Hematopoietic multipotent progenitor cell (in vitro differentiated cells): ENCODE measurements at regions not wholly inside any gene's neighbourhood (a gene's known extent, or its start where the extent isn't known, plus 50 kb on each side); places are given as distances from the start of the nearest gene placed in this dataset.
"Not testable (repeated sequence)": the region's sequence is repeated elsewhere in the genome, so short reads cannot be mapped to it uniquely, and the experiment has no call there.

Experiments
- DNase-seq, 3 donors: peaks; one replicate each; pipeline ENCODE4 v3.0.0-alpha.2; 2011 to 2015; ENCODE audit warnings: low read depth in 2 of 3, low spot score in 2 of 3

DNA sequence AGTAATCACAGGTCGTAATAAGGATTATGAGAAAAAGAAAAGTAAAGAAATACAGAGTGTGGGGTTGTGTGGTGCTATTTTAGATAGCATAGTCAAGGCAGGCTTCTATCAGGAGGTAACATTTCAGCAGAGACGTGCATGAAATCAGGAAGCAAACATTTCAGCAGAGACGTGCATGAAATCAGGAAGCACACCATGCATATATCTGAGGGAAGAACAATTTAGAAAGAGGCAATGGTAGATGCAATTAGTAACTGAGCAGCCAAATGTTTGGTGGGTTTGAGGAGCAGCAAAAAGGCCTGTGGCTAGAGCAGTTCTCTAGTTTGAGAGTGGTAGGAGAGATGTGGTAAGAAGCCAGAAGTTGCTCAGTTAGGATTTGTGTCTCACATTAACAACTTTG is 713.7 kb downstream of the ADCYAP1 start:
- no peak for DNase-seq

- no peak for DNase-seq
Measured at GRCh38 chr18:1619507-1619906, 714.8 kb downstream of the ADCYAP1 start.

GRCh38 chr18:1624612-1625011 is 719.9 kb downstream of the ADCYAP1 start:
- DNase-seq, result no peak

- DNase-seq, result no peak
Measured at GRCh38 chr18:1627494-1627893, 722.8 kb downstream of the ADCYAP1 start.

DNA sequence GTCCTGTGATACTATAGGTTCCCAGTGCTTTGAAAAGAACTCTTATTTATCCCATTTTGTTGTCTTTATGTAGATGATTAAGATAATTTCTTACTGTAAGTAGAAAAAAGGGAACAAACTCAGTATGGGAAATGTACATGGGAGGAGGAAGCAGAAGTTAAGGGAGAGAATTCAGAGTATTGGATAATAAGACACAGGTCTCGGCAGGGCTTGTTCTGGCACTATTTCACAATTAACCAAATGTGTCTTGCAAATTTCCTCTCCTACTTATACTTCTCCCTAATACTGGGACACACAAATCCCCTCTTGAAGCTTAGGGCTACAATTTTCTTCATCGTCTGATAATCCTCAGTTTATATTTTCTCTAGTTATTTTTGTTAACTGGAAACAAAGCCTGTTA is 744.0 kb downstream of the ADCYAP1 start:
- peak in 1 of 3 donors; percentile 5 for DNase-seq

GRCh38 chr18:1652018-1652417 is 747.3 kb downstream of the ADCYAP1 start:
- DNase-seq, result peak in 1 of 3 donors; percentile 21

DNA sequence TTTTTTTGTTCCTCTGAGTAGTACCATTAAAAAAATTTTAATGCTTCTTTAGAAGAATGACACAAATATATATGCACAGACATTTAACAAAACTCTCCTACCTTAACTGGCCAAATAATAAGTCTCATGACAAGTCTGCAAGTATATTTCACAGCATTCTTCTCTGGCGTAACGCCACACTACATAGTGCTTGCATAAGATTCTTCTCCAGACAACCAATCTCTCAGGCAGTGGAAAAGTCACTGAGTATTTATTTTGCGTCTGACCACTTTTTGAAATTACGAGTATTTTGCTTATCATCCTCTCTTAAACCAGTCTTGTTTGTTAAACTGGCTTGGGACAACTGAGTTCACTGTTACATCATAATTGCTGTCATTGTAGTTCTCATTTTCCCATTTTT is 749.2 kb downstream of the ADCYAP1 start:
- DNase-seq, result no peak

DNA sequence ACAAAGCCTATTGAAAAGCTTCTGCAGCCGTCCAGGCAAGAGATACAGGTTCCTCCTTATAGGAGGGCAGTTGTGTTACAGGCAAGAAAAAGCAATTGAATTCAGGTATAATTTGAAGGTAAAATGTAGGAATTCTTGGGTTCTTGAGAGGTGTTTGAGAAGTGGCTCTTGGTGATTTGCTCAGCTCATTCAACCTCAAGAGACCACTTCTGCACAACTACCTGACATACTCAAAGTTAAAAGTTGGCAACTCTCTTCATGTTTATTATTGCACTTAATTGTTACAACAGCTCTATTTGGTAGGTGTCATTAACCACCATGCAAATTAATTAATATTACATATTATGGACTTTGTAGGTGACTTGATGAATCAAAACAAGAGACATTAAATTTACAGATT is 753.2 kb downstream of the ADCYAP1 start:
- DNase-seq, result no peak

DNA sequence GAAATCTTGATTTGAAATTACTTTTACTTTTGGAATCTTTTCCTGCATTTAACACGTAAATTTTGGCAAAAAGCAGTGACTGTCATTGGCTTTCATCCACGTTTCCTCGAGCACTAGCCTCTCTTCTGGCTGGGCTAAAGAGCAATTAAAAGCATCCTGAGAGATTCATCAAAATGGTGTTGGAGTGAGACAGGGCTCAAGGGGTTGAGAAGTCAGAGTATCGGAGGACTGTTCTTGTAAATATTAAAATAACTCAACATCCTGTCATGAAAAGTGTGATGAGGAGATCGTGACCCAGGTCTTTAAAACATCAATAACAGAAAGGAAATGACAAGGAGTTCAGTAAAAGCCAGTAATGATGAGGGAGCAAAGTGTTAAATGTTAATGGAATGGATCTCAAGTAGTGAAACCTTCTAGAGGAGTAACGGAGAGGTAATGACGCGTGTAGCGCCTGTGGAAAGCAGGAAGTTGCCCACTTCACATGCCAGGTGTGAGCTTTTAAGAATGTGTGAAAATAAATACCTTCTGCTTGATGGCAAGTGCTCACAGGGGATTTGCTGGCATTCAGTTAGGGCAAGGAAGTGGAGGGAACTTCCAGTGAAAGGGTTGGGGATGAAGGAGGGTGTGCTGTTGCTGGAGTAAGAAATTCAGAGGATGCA is 754.4 kb downstream of the ADCYAP1 start:
- no peak for DNase-seq

DNA sequence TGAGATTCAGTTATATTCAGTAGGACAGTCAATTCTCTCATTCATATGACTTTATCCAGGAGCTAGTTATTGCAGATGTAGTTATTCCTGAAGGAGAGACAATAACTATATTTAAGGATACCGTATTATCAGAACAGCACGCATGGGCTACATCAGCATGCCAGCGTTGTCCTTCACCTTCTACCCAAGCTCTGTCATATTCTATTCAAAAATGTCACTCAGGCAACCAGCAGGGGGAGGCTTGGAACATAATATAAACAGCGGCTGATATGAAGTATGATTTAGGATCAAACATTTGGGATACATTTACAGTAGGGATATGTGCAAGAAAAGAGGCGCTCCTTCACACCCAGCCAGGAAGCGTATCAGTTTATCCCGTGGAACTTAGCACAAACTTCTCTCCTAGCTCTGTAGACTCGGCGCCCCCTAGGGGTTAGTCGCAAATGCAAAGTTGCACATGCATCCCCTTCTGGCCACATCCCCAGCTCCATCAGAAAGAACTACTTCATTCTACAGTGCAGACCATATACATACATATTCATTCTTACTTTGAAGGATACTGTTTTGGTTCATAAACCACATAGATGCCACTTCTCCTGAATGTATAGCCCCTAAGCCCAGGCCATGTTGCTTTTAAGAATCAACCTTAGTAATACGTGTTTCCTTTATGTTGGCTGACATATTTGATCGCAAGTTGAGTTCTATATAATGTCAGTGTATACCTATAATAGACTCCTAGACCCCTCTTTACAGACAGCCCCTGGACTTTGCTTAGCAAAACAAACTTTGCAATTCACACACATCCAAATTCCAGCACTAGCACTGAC is 759.4 kb downstream of the ADCYAP1 start:
- peak in 2 of 3 donors; percentile 48 to 68 for DNase-seq

- no peak for DNase-seq
Measured at GRCh38 chr18:1665079-1665478, 760.4 kb downstream of the ADCYAP1 start.

DNA sequence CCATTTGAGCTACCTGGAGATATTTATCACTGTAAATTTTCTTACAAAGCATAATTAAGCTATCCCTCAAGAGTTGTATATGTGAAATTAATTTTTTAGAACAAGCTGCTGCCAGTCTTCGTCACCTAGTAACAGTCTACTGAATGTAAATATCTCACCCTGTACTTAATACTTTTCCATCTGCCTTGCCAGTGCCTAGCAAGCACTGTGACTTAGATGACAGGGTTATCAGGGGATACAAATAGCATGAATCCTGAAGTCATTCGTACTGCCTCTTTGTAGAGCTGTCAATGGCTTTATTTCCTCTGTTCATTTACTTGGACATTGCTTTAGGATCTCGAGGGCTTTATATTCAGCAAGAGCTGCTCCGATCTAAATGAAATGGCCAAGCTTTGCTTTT is 763.6 kb downstream of the ADCYAP1 start:
- DNase-seq, result no peak

DNA sequence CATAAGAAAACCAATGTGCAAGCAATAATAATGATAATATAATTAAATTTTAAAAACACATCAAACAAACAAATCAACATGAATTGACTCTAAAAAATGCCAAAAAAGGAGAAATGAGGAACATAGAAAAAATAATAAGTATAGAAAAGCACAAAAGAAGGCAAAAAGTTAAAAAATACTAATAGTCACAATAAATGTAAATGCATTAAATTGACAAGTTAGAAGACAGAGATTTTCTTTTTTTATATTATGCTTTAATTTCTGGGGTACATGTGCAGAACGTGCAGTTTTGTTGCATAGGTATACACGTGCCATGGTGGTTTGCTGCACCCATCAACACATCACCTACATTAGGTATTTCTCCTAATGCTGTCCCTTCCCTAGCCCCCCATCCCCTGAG is 767.0 kb downstream of the ADCYAP1 start:
- not testable (repeated sequence) for DNase-seq

GRCh38 chr18:1676387-1676786 is 771.7 kb downstream of the ADCYAP1 start:
- DNase-seq, result no peak

- DNase-seq, result no peak
Measured at GRCh38 chr18:1680108-1680507, 775.4 kb downstream of the ADCYAP1 start.

- no peak for DNase-seq
Measured at GRCh38 chr18:1691863-1692262, 787.2 kb downstream of the ADCYAP1 start.

GRCh38 chr18:1708006-1708405 is 803.3 kb downstream of the ADCYAP1 start:
- no peak for DNase-seq

DNA sequence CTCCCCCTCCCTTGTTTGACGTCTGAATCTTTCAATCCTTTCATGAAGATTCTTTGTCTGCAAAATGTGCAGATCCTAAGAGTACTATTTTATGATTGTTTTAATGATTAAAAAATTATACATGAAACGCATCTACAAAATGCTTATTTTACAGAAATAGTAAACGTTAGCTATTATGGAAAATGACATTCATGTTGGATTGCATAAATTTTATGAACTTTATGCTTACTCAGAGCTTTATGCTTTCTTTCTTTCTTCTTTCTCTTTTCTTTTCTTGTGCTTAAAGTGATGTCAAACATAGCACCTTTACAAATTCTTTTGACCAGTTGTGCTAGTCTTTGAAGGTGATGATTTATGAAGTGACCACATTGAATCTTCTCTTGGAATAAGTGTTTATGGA is 805.4 kb downstream of the ADCYAP1 start:
- no peak for DNase-seq

DNA sequence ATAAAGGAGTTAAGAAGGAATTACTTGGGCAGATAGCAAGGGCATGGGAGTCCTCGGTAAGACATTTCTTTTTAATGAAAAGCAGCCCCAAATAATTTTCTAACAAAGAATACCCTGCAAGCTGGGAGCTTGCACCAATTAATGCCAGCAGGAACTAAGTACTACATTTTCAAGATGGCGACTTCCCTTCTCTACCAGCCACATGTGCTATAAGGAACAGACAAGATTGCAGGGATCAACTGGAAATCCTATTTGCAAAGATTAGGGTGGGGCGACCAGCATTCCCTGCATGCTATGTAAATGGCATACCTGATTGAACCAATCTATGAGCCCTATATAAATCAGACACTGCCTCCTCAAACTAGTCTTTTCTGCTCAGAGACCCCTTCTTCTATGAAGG is 827.5 kb downstream of the ADCYAP1 start:
- DNase-seq, result no peak

DNA sequence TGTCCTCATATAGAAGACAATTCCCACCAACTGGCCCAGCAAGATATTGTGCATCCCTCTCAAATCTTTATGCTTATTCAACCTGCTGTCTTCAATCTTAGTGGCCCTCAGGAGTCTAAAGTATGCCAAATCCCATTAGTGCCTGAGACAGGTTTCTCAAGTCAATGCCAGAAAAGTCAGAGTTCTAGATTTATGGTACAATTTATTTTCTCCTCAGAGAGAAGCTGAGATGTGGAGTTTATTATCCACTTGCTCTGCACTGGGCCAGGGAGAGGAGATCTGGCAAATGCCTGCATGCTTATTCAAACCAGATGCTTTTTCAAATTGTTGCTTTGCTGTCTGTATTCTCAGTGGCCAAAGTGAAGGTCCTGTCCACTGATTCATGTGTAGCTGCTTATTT is 825.2 kb downstream of the METTL4 start:
- DNase-seq, result no peak

- DNase-seq, result no peak
Measured at GRCh38 chr18:1751249-1751648, 820.1 kb downstream of the METTL4 start.

GRCh38 chr18:1760901-1761300 is 810.4 kb downstream of the METTL4 start:
- no peak for DNase-seq
